GM12864 (cell line): ENCODE measurements at regions not wholly inside any gene's neighbourhood (a gene's known extent, or its start where the extent isn't known, plus 50 kb on each side); places are given as distances from the start of the nearest gene placed in this dataset.
"Not testable (repeated sequence)": the region's sequence is repeated elsewhere in the genome, so short reads cannot be mapped to it uniquely, and the experiment has no call there.

Source experiments
- DNase-seq: peaks from one replicate; pipeline ENCODE4 v3.0.0-alpha.2; 2011; ENCODE audit warnings: low read depth
- H3K4me3 ChIP-seq: 2 replicates; pipeline ENCODE4 v1.5.1; 2011; ENCODE audit warnings: mild to moderate bottlenecking, low read depth, low read length, control low read depth
- TF ChIP-seq, protein P1 (sequence below): IDR thresholded peaks from 2 replicates; pipeline ENCODE4 v1.5.1; 2011; ENCODE audit warnings: low read depth, mild to moderate bottlenecking, moderate library complexity, low read length, control low read depth, inconsistent platforms; ENCODE audit errors: missing control alignments

DNA sequence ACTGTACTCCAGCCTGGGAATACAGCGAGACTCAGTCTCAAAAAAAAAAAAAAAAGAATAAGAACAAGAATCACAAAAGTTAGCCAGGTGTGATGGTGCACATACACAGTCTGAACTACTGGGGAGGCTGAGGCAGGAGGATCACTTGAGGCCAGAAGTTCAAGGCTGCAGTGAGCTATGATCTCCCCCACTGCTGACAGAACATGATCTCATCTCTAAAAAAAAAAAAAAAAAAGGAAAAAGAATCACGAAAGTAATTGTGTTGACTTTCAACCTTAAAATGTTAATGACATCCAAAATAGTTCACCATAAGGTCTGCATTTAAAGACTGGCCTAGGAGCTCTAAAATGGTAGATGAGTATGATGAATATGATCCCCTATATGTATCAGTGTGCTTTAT, 68.0 kb upstream of the MAP4 start:
- H3K4me3 ChIP-seq: no peak overlapping the region
- no peak for DNase-seq
- TF ChIP-seq, protein P1, sequence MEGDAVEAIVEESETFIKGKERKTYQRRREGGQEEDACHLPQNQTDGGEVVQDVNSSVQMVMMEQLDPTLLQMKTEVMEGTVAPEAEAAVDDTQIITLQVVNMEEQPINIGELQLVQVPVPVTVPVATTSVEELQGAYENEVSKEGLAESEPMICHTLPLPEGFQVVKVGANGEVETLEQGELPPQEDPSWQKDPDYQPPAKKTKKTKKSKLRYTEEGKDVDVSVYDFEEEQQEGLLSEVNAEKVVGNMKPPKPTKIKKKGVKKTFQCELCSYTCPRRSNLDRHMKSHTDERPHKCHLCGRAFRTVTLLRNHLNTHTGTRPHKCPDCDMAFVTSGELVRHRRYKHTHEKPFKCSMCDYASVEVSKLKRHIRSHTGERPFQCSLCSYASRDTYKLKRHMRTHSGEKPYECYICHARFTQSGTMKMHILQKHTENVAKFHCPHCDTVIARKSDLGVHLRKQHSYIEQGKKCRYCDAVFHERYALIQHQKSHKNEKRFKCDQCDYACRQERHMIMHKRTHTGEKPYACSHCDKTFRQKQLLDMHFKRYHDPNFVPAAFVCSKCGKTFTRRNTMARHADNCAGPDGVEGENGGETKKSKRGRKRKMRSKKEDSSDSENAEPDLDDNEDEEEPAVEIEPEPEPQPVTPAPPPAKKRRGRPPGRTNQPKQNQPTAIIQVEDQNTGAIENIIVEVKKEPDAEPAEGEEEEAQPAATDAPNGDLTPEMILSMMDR: no peak

DNA sequence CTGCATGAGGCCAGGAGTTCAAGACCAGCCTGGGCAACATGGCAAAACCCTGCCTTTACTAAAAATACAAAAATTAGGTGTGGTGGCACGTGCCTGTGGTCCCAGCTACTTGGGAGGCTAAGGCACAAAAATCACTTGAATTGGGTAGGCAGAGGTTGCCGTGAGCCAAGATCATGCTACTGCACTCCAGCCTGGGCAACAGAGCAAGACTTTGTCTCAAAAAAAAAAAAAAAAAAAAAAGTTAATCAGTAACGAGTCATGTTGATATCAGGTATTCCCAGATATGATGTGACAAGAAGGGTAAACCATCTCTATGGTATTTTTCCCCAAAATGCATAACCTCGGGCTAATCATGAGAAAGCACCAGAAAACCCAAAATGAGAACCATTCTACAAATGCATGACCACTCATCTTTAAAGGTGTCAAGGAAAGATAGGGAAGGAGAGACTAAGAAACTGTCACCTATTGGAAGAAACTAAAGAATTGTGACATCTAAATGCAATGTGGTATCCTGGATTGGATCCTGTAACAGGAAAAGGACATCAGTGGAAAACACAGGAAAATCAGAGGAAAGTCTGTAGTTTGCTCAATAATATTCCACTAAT, 66.5 kb upstream of the MAP4 start:
- H3K4me3 ChIP-seq: no peak overlapping the region
- TF ChIP-seq, protein P1: no peak
- DNase-seq: no peak

DNA sequence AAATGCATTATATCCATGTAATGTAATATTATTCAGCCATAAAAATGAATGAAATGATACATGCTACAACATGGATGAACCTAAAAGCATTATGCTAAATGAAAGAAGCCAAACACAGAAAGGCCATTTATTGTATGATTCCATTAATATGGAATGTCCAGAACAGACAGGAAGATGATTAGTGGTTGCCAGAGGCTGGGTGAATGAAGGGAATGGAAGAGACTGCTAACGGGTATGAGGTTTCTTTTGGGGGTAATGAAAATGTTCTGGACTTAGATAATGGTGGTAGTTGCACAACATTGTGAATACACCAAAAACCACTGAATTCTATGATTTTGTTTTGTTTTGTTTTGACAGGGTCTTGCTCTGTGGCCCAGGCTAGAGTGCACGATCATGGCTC, 61.6 kb upstream of the MAP4 start:
- H3K4me3 ChIP-seq: no peak overlapping the region
- TF ChIP-seq, protein P1: no peak
- DNase-seq: no peak

DNA sequence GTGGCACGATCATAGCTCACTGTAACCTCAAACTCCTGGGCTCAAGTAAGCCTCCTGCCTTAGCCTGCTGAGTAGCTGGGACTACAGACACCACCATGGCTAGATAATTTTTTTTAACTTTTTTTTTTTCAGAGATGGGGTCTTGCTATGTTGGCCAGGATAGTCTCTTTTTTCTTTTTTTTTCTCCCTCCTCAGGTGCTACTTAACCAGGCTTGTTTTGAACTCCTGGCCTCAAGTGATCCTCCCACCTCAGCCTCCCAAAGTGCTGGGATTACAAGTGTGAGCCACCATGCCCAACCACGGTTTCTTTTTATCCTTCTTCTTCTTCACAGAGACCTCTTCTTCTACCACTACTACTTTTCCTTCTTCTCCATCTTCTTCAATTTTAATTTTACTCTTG, 53.8 kb upstream of the MAP4 start:
- no peak for DNase-seq
- no peak overlapping the region for H3K4me3 ChIP-seq
- TF ChIP-seq, protein P1: no peak

DNA sequence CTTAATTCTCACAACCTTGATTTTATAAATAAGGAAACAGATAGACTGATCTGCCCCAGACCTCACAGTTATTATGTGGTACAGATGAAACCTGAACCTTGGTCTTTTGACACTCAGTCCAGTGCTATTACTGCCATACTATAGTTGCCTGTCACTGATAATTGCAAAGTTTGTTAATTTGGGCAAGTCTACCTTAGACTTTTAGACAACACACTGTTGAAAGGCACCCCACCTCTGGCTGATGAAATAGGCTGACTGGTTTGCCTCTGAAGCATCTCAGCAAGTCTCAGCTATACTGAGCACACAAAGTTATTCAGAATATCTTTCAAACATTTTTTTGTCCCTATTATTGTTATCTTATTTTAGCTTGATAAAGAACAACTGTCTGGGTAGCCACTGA, 53.1 kb upstream of the MAP4 start:
- TF ChIP-seq, protein P1: no peak
- DNase-seq: no peak
- no peak overlapping the region for H3K4me3 ChIP-seq

DNA sequence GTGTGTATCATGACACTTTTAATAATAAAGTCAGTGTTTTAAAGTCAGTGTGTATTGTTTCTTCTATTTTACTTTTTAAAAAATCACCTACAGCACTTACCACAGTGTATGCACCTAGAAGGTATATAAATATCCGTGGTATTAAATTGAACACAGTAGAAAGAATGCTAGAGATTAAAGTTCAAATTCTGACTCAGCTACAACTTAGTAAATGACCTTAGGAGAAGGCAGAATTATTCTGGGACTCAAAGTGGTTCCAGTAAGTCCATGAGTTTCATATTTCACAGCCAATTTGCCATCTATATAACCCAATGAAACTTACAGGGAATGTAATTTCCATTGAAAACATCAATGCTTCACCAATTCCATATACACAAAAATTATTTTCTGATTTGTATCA, 52.7 kb upstream of the MAP4 start:
- no peak overlapping the region for H3K4me3 ChIP-seq
- TF ChIP-seq, protein P1: no peak
- DNase-seq: no peak

DNA sequence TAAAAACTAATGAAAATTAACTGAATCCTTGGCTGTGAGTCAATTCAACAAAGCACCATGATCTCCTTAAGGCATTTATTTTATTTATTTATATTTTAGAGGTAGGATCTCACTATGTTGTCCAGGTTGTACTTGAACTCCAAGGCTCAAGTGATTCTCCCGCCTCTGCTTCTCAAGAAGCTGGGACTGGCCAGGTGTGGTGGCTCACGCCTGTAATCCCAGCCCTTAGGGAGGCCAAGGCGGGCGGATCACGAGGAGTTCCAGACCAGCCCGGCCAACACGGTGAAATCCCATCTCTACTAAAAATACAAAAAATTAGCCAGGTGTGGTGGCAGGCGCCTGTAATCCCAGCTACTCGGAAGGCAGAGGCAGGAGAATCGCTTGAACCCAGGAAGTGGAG, 52.1 kb upstream of the MAP4 start:
- not testable (repeated sequence) for DNase-seq, H3K4me3 ChIP-seq
